Left ventricle myocardium inferior (tissue), 1 donor: ENCODE measurements at regions not wholly inside any gene's neighbourhood (a gene's known extent, or its start where the extent isn't known, plus 50 kb on each side); places are given as distances from the start of the nearest gene placed in this dataset.

Experiments used
- DNase-seq: peaks from one replicate; pipeline ENCODE4 v3.0.0-alpha.2; 2020
- H3K27ac ChIP-seq: fragments of 200-600 bp; replicated peaks from 2 replicates; pipeline ENCODE4 v1.8.0; 2021
- H3K27me3 ChIP-seq: fragments of 200-600 bp; 2 replicates; pipeline ENCODE4 v1.8.0; 2021; ENCODE audit warnings: low read depth
- H3K36me3 ChIP-seq: fragments of 200-600 bp; 2 replicates; pipeline ENCODE4 v1.8.0; 2021
- H3K4me1 ChIP-seq: fragments of 200-600 bp; 2 replicates; pipeline ENCODE4 v1.8.0; 2021
- H3K4me3 ChIP-seq: fragments of 200-600 bp; 2 replicates; pipeline ENCODE4 v1.8.0; 2021; ENCODE audit warnings: mild to moderate bottlenecking, moderate library complexity
- H3K9me3 ChIP-seq: fragments of 200-600 bp; replicated peaks from 2 replicates; pipeline ENCODE4 v1.8.0; 2021
- CTCF ChIP-seq: fragments of 200-600 bp; IDR thresholded peaks from 2 replicates; pipeline ENCODE4 v1.8.0; 2021; ENCODE audit warnings: antibody characterized with exemption, mild to moderate bottlenecking, borderline replicate concordance
- intact Hi-C: fragments of 100-400 bp; cut with micrococcal nuclease; formaldehyde crosslinking; loops from one replicate; pipeline ENCODE4 v1.11.0; 2022
- donor health status: DM: no; HTN: yes; CAD: no; lungs with severe emphysema.

- intact Hi-C loops: no loop called here
- no peak for DNase-seq
- Histone ChIP-seq H3K27ac (peak overlapping the region; percentile 67), H3K9me3 (no peaks in the 10 kb centered on the region), H3K4me1 (no peaks in the 10 kb centered on the region), H3K36me3 (no peaks in the 10 kb centered on the region), H3K4me3 (no peak overlapping the region), H3K27me3 (no peaks in the 10 kb centered on the region)
- TF ChIP-seq CTCF: no peak
Observed at GRCh38 chrX:45758738-45759397, 558.2 kb upstream of the DIPK2B start.

- intact Hi-C loops: no loop called here
- Histone ChIP-seq H3K27me3 (no peaks in the 10 kb centered on the region), H3K9me3 (no peaks in the 10 kb centered on the region), H3K36me3 (no peaks in the 10 kb centered on the region), H3K27ac (peak overlapping the region; percentile 67), H3K4me3 (no peak overlapping the region), H3K4me1 (no peaks in the 10 kb centered on the region)
- no peak for DNase-seq
- TF ChIP-seq CTCF: no peak
Observed at GRCh38 chrX:45758319-45758718, 557.6 kb upstream of the DIPK2B start.

GRCh38 chrX:45757272-45757671 is 556.6 kb upstream of the DIPK2B start:
- no peaks in the 10 kb centered on the region for H3K4me1 ChIP-seq
- intact Hi-C loops: no loop called here
- H3K4me3 ChIP-seq: no peak overlapping the region
- H3K36me3 ChIP-seq: no peaks in the 10 kb centered on the region
- H3K9me3 ChIP-seq: no peaks in the 10 kb centered on the region
- H3K27ac ChIP-seq: no peak overlapping the region
- no peak for TF ChIP-seq CTCF
- DNase-seq: no peak
- H3K27me3 ChIP-seq: no peaks in the 10 kb centered on the region

- intact Hi-C loops: no loop called here
- Histone ChIP-seq H3K27me3 (no peaks in the 10 kb centered on the region), H3K27ac (no peak overlapping the region), H3K4me3 (no peak overlapping the region), H3K4me1 (no peaks in the 10 kb centered on the region), H3K36me3 (no peaks in the 10 kb centered on the region), H3K9me3 (no peaks in the 10 kb centered on the region)
- DNase-seq: no peak
- TF ChIP-seq CTCF: no peak
Observed at GRCh38 chrX:45756557-45756956, 555.9 kb upstream of the DIPK2B start.

- Histone ChIP-seq H3K4me1 (peaks cover 7% of the 10 kb centered on the region), H3K27me3 (no peaks in the 10 kb centered on the region), H3K27ac (no peak overlapping the region), H3K4me3 (no peak overlapping the region), H3K9me3 (no peaks in the 10 kb centered on the region), H3K36me3 (no peaks in the 10 kb centered on the region)
- no peak for TF ChIP-seq CTCF
- intact Hi-C loops: no loop called here
- no peak for DNase-seq
Observed at GRCh38 chrX:45755703-45756102, 555.0 kb upstream of the DIPK2B start.

- intact Hi-C loops: no loop called here
- DNase-seq: no peak
- peak overlapping the region; percentile 80 for H3K27ac ChIP-seq
Observed at GRCh38 chrX:45751156-45751555, 550.5 kb upstream of the DIPK2B start.

More at GRCh38 chrX:45751156-45751555, 550.5 kb upstream of the DIPK2B start:
- Histone ChIP-seq H3K4me3 (no peak overlapping the region), H3K4me1 (peaks cover 19% of the 10 kb centered on the region), H3K27me3 (no peaks in the 10 kb centered on the region), H3K36me3 (peaks cover 2% of the 10 kb centered on the region), H3K9me3 (no peaks in the 10 kb centered on the region)
- TF ChIP-seq CTCF: no peak
